PFSK-1 (cell line): ENCODE measurements at regions not wholly inside any gene's neighbourhood (a gene's known extent, or its start where the extent isn't known, plus 50 kb on each side); places are given as distances from the start of the nearest gene placed in this dataset.

ENCODE experiments used
- FOXP2 ChIP-seq: optimal IDR thresholded peaks from 2 replicates; pipeline ENCODE3; 2011; ENCODE audit warnings: borderline replicate concordance, control low read depth, inconsistent platforms; ENCODE audit not compliant: insufficient read depth; ENCODE audit errors: extremely low read length, extremely low read depth
- POLR2AphosphoS5 ChIP-seq: IDR thresholded peaks from 2 replicates; pipeline ENCODE4 v1.6.1; 2012; ENCODE audit warnings: low read depth, mild to moderate bottlenecking, control low read depth, low read length, moderate library complexity
- REST ChIP-seq, 2 experiments: IDR thresholded peaks; 2 replicates each; pipeline versions ENCODE4 v1.6.1 to v1.8.0; 2011 to 2012; ENCODE audit warnings: low read depth in 2 of 2, low read length in 2 of 2, control low read depth in 1 of 2, inconsistent platforms in 1 of 2, mild to moderate bottlenecking in 1 of 2, moderate library complexity in 1 of 2; ENCODE audit not compliant: insufficient read depth in 1 of 2
- SIN3A ChIP-seq: IDR thresholded peaks from 2 replicates; pipeline ENCODE4 v1.6.1; 2012; ENCODE audit warnings: mild to moderate bottlenecking, low read length, moderate library complexity, borderline replicate concordance; ENCODE audit not compliant: insufficient read depth
- TAF1 ChIP-seq: IDR thresholded peaks from 2 replicates; pipeline ENCODE4 v1.6.1; 2012; ENCODE audit warnings: low read length, control low read depth, borderline replicate concordance; ENCODE audit not compliant: insufficient read depth

- TF ChIP-seq FOXP2 (no peak), REST (IDR thresholded peaks at IDR 0.05; ENCODE audit: insufficient read depth in 1 of 2, low read depth in 2 of 2, low read length in 2 of 2) (no peak), TAF1 (no peak), POLR2AphosphoS5 (no peak), SIN3A (no peak)
Observed at GRCh38 chr9:89685698-89686097, 80.9 kb downstream of the GADD45G start.

- no peak for TF ChIP-seq SIN3A
- no peak for TF ChIP-seq REST (IDR thresholded peaks at IDR 0.05; ENCODE audit: insufficient read depth in 1 of 2, low read depth in 2 of 2, low read length in 2 of 2)
- TF ChIP-seq POLR2AphosphoS5 = no peak
- no peak for TF ChIP-seq FOXP2
- TF ChIP-seq TAF1 = no peak
Observed at GRCh38 chr9:89686126-89686525, 81.3 kb downstream of the GADD45G start.

- TF ChIP-seq POLR2AphosphoS5 = no peak
- no peak for TF ChIP-seq SIN3A
- no peak for TF ChIP-seq TAF1
- TF ChIP-seq REST (IDR thresholded peaks at IDR 0.05; ENCODE audit: insufficient read depth in 1 of 2, low read depth in 2 of 2, low read length in 2 of 2) = no peak
- no peak for TF ChIP-seq FOXP2
Observed at GRCh38 chr9:89686621-89687020, 81.8 kb downstream of the GADD45G start.

DNA sequence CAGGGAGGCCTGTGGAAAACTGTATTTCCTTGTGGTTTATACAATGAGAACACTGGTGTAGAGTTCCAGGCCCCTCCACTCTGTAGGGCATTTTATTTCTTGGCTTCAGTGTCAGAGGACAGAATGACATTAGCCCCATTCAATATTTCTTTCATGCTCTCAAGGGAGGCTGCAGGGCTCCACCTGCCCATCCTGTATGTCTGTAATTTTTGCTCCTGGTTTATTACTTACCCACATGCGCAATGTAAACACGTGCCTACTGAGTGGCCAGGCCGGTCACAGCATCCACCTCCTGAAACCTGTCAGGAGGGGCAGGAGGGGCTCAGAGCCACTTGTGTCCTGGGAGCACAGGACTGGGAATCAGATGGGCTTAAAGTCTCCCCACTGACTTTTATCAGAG lies 82.4 kb downstream of the GADD45G start:
- TF ChIP-seq TAF1 (no peak), SIN3A (no peak), REST (IDR thresholded peaks at IDR 0.05; ENCODE audit: insufficient read depth in 1 of 2, low read depth in 2 of 2, low read length in 2 of 2) (no peak), POLR2AphosphoS5 (no peak), FOXP2 (no peak)

GRCh38 chr9:89687848-89688247 lies 83.0 kb downstream of the GADD45G start:
- TF ChIP-seq REST (IDR thresholded peaks at IDR 0.05; ENCODE audit: insufficient read depth in 1 of 2, low read depth in 2 of 2, low read length in 2 of 2) = no peak
- TF ChIP-seq FOXP2 = no peak
